CD4-positive, alpha-beta memory T cell (primary cell): ENCODE measurements at regions not wholly inside any gene's neighbourhood (a gene's known extent, or its start where the extent isn't known, plus 50 kb on each side); places are given as distances from the start of the nearest gene placed in this dataset.

ENCODE experiments used
- CTCF ChIA-PET: fragments of 350-600 bp; sonication (Branson Sonifier 250); formaldehyde crosslinking; loops from one replicate; lab custom pipeline; 2021; ENCODE audit warnings: inconsistent platforms; ENCODE audit not compliant: partially characterized antibody; lab: Charles Lee
- POLR2A ChIA-PET: fragments of 350-600 bp; sonication (Branson Sonifier 250); formaldehyde crosslinking; loops from one replicate; lab custom pipeline; 2021; ENCODE audit not compliant: partially characterized antibody; lab: Charles Lee
- DNase-seq, 5 donors: peaks; one replicate each; pipeline versions ENCODE4 v3.0.0 to v3.0.0-alpha.2; 2020 to 2022; ENCODE audit warnings: mixed read lengths in 1 of 5
- H3K27ac ChIP-seq: one replicate; pipeline ENCODE4 v1.7.0; 2013; ENCODE audit warnings: low read depth, low read length
- H3K27me3 ChIP-seq: 2 replicates; pipeline ENCODE4 v1.7.0; 2013; ENCODE audit warnings: mild to moderate bottlenecking, low read length, moderate library complexity; ENCODE audit not compliant: insufficient read depth
- H3K36me3 ChIP-seq: 2 replicates; pipeline ENCODE4 v1.7.0; 2013; ENCODE audit warnings: mild to moderate bottlenecking, low read length, moderate library complexity; ENCODE audit not compliant: insufficient read depth
- H3K4me1 ChIP-seq: 2 replicates; pipeline ENCODE4 v1.7.0; 2013; ENCODE audit warnings: mild to moderate bottlenecking, low read length, moderate library complexity; ENCODE audit not compliant: insufficient read depth
- H3K4me3 ChIP-seq, 2 donors: one replicate each; pipeline ENCODE4 v1.7.0; 2013; ENCODE audit warnings: low read length in 2 of 2, mild to moderate bottlenecking in 1 of 2
- H3K9me3 ChIP-seq, 2 donors: one replicate each; pipeline ENCODE4 v1.7.0; 2013; ENCODE audit warnings: low read length in 2 of 2, control low read depth in 1 of 2; ENCODE audit not compliant: control insufficient read depth in 1 of 2
- H3K27ac Mint-ChIP-seq, 7 donors: one replicate each; pipeline ENCODE4 v1.8.0; 2020 to 2021; ENCODE audit warnings: mixed read lengths in 7 of 7, mild to moderate bottlenecking in 6 of 7, inconsistent platforms in 3 of 7, moderate library complexity in 3 of 7
- H3K27me3 Mint-ChIP-seq, 2 donors: one replicate each; pipeline ENCODE4 v1.8.0; 2020 to 2021; ENCODE audit warnings: mixed read lengths in 2 of 2
- H3K36me3 Mint-ChIP-seq, 2 donors: one replicate each; pipeline ENCODE4 v1.8.0; 2020 to 2021; ENCODE audit warnings: mixed read lengths in 2 of 2, inconsistent platforms in 1 of 2, mild to moderate bottlenecking in 1 of 2
- H3K4me1 Mint-ChIP-seq, 4 donors: one replicate each; pipeline ENCODE4 v1.8.0; 2020 to 2021; ENCODE audit warnings: mixed read lengths in 4 of 4, mild to moderate bottlenecking in 1 of 4
- H3K4me3 Mint-ChIP-seq, 8 donors: one replicate each; pipeline ENCODE4 v1.8.0; 2020 to 2021; ENCODE audit warnings: mixed read lengths in 8 of 8, mild to moderate bottlenecking in 7 of 8, moderate library complexity in 6 of 8, inconsistent platforms in 3 of 8
- H3K9me3 Mint-ChIP-seq, 8 donors: one replicate each; pipeline ENCODE4 v1.8.0; 2020 to 2021; ENCODE audit warnings: mixed read lengths in 8 of 8, mild to moderate bottlenecking in 5 of 8, inconsistent platforms in 3 of 8, moderate library complexity in 1 of 8
- intact Hi-C: fragments of 100-400 bp; cut with micrococcal nuclease; formaldehyde crosslinking; loops from one replicate; pipeline ENCODE4 v1.15.1; 2023

GRCh38 chr4:125505621-125506020, 190.9 kb downstream of the FAT4 start:
- intact Hi-C loops, result no loop called here
- no peak overlapping the region for H3K27ac Mint-ChIP-seq
- H3K36me3 ChIP-seq, result no peaks in the 10 kb centered on the region
- no peaks in the 10 kb centered on the region for H3K4me1 ChIP-seq
- no peaks in the 10 kb centered on the region for H3K27me3 Mint-ChIP-seq
- H3K27ac ChIP-seq, result no peak overlapping the region
- peaks cover 0 to 7% (median 3%) of the 10 kb centered on the region in 8 donors for H3K9me3 Mint-ChIP-seq
- no peak for DNase-seq
- CTCF ChIA-PET, result no interaction called here
- H3K4me1 Mint-ChIP-seq, result no peaks in the 10 kb centered on the region
- H3K27me3 ChIP-seq, result no peaks in the 10 kb centered on the region
- no peaks in the 10 kb centered on the region for H3K36me3 Mint-ChIP-seq
- no peak overlapping the region for H3K4me3 Mint-ChIP-seq
- no peak overlapping the region for H3K4me3 ChIP-seq
- no peaks in the 10 kb centered on the region for H3K9me3 ChIP-seq
- POLR2A ChIA-PET, result no interaction called here

- no peak for DNase-seq
- Mint-ChIP-seq H3K4me1 (no peaks in the 10 kb centered on the region), H3K36me3 (no peaks in the 10 kb centered on the region), H3K27ac (no peak overlapping the region), H3K4me3 (no peak overlapping the region), H3K9me3 (peaks cover 0 to 4% (median under 1%) of the 10 kb centered on the region in 8 donors), H3K27me3 (no peaks in the 10 kb centered on the region)
- POLR2A ChIA-PET, result no interaction called here
- H3K4me1 ChIP-seq, result no peaks in the 10 kb centered on the region
- H3K9me3 ChIP-seq, result peaks cover 0 to 3% of the 10 kb centered on the region in 2 donors
- H3K36me3 ChIP-seq, result no peaks in the 10 kb centered on the region
- H3K27me3 ChIP-seq, result no peaks in the 10 kb centered on the region
- no peak overlapping the region for H3K27ac ChIP-seq
- CTCF ChIA-PET, result no interaction called here
- intact Hi-C loops, result no loop called here
- no peak overlapping the region for H3K4me3 ChIP-seq
These were observed 192.4 kb downstream of the FAT4 start for GRCh38 chr4:125507141-125507540.

GRCh38 chr4:125511715-125512114, 197.0 kb downstream of the FAT4 start:
- Histone ChIP-seq H3K27me3 (no peaks in the 10 kb centered on the region), H3K9me3 (peaks cover 0 to 6% of the 10 kb centered on the region in 2 donors), H3K4me3 (no peak overlapping the region), H3K27ac (no peak overlapping the region), H3K4me1 (no peaks in the 10 kb centered on the region), H3K36me3 (no peaks in the 10 kb centered on the region)
- no peak overlapping the region for H3K27ac Mint-ChIP-seq
- CTCF ChIA-PET, result no interaction called here
- H3K4me3 Mint-ChIP-seq, result no peak overlapping the region
- no peaks in the 10 kb centered on the region for H3K27me3 Mint-ChIP-seq
- no peaks in the 10 kb centered on the region for H3K4me1 Mint-ChIP-seq
- intact Hi-C loops, result no loop called here
- H3K36me3 Mint-ChIP-seq, result no peaks in the 10 kb centered on the region
- POLR2A ChIA-PET, result no interaction called here
- no peak for DNase-seq
- H3K9me3 Mint-ChIP-seq, result peaks cover 0 to 18% (median 3%) of the 10 kb centered on the region in 8 donors

GRCh38 chr4:125515016-125515415, 200.3 kb downstream of the FAT4 start:
- H3K27ac Mint-ChIP-seq, result no peak overlapping the region

GRCh38 chr4:125517831-125518230, 203.1 kb downstream of the FAT4 start:
- Mint-ChIP-seq H3K4me1 (no peaks in the 10 kb centered on the region), H3K4me3 (no peak overlapping the region), H3K9me3 (peaks cover 0 to 20% (median 2%) of the 10 kb centered on the region in 8 donors), H3K27ac (no peak overlapping the region), H3K27me3 (no peaks in the 10 kb centered on the region), H3K36me3 (no peaks in the 10 kb centered on the region)
- Histone ChIP-seq H3K9me3 (peaks cover 0 to 3% of the 10 kb centered on the region in 2 donors), H3K27ac (no peak overlapping the region), H3K4me1 (no peaks in the 10 kb centered on the region), H3K36me3 (no peaks in the 10 kb centered on the region), H3K4me3 (no peak overlapping the region), H3K27me3 (no peaks in the 10 kb centered on the region)
- DNase-seq, result no peak
- intact Hi-C loops, result no loop called here
- POLR2A ChIA-PET, result no interaction called here
- CTCF ChIA-PET, result no interaction called here

More at GRCh38 chr4:125515016-125515415, 200.3 kb downstream of the FAT4 start:
- CTCF ChIA-PET, result no interaction called here
- Histone ChIP-seq H3K4me1 (no peaks in the 10 kb centered on the region), H3K36me3 (no peaks in the 10 kb centered on the region), H3K9me3 (peaks cover 0 to 6% of the 10 kb centered on the region in 2 donors), H3K27ac (no peak overlapping the region), H3K4me3 (no peak overlapping the region), H3K27me3 (no peaks in the 10 kb centered on the region)
- Mint-ChIP-seq H3K4me1 (no peaks in the 10 kb centered on the region), H3K27me3 (no peaks in the 10 kb centered on the region), H3K9me3 (peaks cover 0 to 20% (median 3%) of the 10 kb centered on the region in 8 donors), H3K36me3 (no peaks in the 10 kb centered on the region), H3K4me3 (no peak overlapping the region)
- POLR2A ChIA-PET, result no interaction called here
- DNase-seq, result no peak
- intact Hi-C loops, result no loop called here

GRCh38 chr4:125518281-125518680, 203.5 kb downstream of the FAT4 start:
- H3K4me3 ChIP-seq, result no peak overlapping the region
- H3K27ac ChIP-seq, result no peak overlapping the region
- H3K4me1 ChIP-seq, result no peaks in the 10 kb centered on the region
- DNase-seq, result no peak
- peaks cover 0 to 3% of the 10 kb centered on the region in 2 donors for H3K9me3 ChIP-seq
- POLR2A ChIA-PET, result no interaction called here
- Mint-ChIP-seq H3K4me3 (no peak overlapping the region), H3K27me3 (no peaks in the 10 kb centered on the region), H3K36me3 (no peaks in the 10 kb centered on the region), H3K4me1 (no peaks in the 10 kb centered on the region), H3K9me3 (peaks cover 0 to 20% (median 2%) of the 10 kb centered on the region in 8 donors), H3K27ac (no peak overlapping the region)
- no peaks in the 10 kb centered on the region for H3K36me3 ChIP-seq
- no peaks in the 10 kb centered on the region for H3K27me3 ChIP-seq
- CTCF ChIA-PET, result no interaction called here
- intact Hi-C loops, result no loop called here

GRCh38 chr4:125519371-125520146, 204.8 kb downstream of the FAT4 start:
- Histone ChIP-seq H3K36me3 (no peaks in the 10 kb centered on the region), H3K9me3 (peaks cover 0 to 3% of the 10 kb centered on the region in 2 donors), H3K27me3 (no peaks in the 10 kb centered on the region), H3K4me3 (no peak overlapping the region), H3K4me1 (no peaks in the 10 kb centered on the region), H3K27ac (no peak overlapping the region)
- no peaks in the 10 kb centered on the region for H3K27me3 Mint-ChIP-seq
- H3K9me3 Mint-ChIP-seq, result peaks cover 0 to 11% (median 3%) of the 10 kb centered on the region in 8 donors
- no peak overlapping the region for H3K4me3 Mint-ChIP-seq
- no peaks in the 10 kb centered on the region for H3K36me3 Mint-ChIP-seq
- no peak for DNase-seq
- intact Hi-C loops, result no loop called here
- H3K4me1 Mint-ChIP-seq, result no peaks in the 10 kb centered on the region
- ChIA-PET POLR2A (no interaction called here), CTCF (no interaction called here)
- no peak overlapping the region for H3K27ac Mint-ChIP-seq
